Panc1 (cell line): ENCODE measurements at regions not wholly inside any gene's neighbourhood (a gene's known extent, or its start where the extent isn't known, plus 50 kb on each side); places are given as distances from the start of the nearest gene placed in this dataset.

ENCODE experiments used
- CTCF ChIP-seq: fragments of 450-650 bp; IDR thresholded peaks from 2 replicates; pipeline ENCODE4 v1.5.1; 2017; ENCODE audit warnings: mild to moderate bottlenecking
- SIN3A ChIP-seq: IDR thresholded peaks from 2 replicates; pipeline ENCODE4 v1.6.1; 2012; ENCODE audit warnings: low read depth, mild to moderate bottlenecking, low read length, moderate library complexity, borderline replicate concordance; ENCODE audit not compliant: insufficient read depth
- TCF7L2 ChIP-seq: IDR thresholded peaks from 2 replicates; pipeline ENCODE4 v1.6.1; 2011; ENCODE audit warnings: mild to moderate bottlenecking, low read depth, low read length, inconsistent platforms

GRCh38 chr1:217019475-217019874 lies 296.2 kb upstream of the ESRRG start:
- TF ChIP-seq CTCF (no peak), TCF7L2 (no peak), SIN3A (no peak)
